GM18873 (cell line): ENCODE measurements at regions not wholly inside any gene's neighbourhood (a gene's known extent, or its start where the extent isn't known, plus 50 kb on each side); places are given as distances from the start of the nearest gene placed in this dataset.

Experiments used
- ATAC-seq: cut with Tn5 transposase; IDR thresholded peaks from one replicate; pipeline ENCODE4 v1.9.1; 2021; ENCODE audit warnings: mild to moderate bottlenecking, moderate library complexity, moderate number of reproducible peaks; ENCODE audit not compliant: unreplicated experiment, low FRiP score

- no peak for ATAC-seq
Observed at GRCh38 chr2:236317938-236318396, 53.8 kb upstream of the ASB18 start.

GRCh38 chr2:236318401-236318800, 54.2 kb upstream of the ASB18 start:
- ATAC-seq = no peak

DNA sequence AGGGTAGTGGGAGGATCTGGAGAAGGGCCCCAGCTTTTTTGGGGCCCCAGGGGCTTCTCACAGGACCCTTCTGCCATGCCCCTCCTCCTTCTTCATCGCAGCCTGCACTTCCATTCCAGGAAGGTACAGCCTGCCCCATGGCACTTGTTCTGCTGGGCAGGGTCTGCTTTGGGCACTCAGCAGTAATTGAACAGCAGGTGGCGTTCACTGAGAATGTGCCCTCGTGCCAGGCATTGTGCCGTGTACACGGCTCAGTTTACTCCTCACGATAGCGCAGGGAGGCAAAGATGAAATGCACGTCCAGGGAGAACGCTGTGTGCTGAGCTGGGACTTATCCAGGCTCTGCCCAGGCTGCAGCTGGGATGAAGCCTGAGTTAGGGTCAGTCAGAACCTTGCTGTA, 54.8 kb upstream of the ASB18 start:
- ATAC-seq = no peak

DNA sequence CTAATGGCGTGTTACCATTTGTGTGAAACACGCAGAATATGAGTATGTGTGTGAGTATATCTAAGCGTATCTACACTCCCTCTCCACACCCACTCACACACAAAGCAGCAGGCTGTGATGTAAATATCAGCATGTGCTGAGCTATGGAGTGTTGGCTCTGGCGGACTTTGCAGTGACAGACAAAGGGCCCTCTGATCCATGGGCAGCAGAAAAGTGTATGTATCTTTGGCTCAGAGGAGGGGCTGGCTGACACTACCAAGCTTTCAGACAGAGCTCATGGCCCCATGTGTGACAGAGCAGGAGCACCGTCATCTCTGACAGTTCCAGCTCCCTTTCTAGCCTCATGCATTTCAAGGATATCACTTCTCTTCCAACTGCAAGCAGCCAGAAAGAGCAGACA, 57.2 kb upstream of the ASB18 start:
- no peak for ATAC-seq

DNA sequence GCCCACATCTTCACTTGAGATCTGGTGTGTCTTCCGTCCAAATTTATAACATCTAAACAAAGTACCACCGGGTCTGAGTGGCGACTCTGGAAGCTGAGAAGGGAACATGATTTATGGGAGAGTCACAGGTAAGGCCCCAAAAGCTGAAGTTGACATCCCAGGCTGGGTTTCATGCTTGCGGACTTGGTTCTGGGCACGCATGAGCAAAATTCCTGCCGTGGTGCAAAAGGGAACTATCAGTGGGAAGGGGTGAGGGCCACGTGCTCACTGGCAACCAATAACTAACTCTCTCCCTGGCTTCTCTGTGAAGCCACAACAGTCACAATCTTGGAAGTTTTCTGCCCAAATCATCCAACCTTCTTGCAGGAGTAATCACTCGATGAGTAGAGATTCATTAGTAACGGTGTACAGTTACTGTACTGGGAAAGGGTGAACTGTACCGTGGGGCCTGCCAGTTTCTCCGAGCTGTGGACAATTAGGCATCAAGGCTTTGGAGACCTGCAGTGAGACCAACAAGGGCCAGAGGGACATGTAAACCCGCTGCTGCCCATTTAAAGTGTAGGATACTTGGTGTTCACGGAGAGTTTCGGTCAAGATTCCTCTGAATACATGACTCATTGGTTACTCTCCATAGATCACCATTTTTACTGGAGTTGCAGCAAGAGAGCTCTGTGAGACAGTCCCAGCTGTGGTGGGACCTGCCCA, 69.4 kb upstream of the ASB18 start:
- no peak for ATAC-seq

DNA sequence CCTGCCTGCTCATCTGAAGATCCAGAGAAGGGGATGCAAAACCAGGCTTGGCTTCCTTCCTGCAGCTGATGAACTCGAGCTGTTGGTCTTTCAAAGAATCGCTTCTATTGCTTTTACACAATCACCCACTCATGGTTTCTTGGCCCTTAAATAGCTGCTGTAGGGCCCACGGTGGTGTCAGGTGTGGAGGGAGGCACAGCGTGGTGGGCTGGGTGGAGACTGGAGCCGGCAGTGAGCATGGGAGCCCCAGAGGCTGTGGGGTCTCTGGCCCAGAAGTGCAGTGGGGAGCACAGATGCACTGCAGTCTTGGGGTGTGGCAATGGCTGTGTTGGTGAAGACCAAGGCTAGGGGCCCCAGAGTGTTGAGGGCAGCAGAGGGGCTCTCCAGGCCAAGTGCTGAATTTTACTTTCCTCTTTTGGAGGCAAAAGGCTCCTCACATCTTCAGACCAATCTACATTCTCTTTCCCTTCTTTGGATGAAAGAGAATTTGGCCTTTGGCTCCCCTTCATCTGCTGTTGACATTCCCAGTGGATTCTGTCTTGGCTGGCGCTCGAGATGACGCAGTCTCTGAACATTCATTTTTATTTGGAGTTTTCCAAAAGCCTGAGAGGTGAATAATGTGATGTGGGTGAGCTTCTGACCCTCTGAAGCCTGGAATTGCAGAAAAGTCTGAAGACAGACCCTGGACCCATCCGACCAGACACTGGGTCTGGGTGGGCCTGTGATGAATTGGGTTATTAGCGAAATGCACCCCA, 70.1 kb upstream of the ASB18 start:
- no peak for ATAC-seq

GRCh38 chr2:236335696-236336574, 71.7 kb upstream of the ASB18 start:
- no peak for ATAC-seq

DNA sequence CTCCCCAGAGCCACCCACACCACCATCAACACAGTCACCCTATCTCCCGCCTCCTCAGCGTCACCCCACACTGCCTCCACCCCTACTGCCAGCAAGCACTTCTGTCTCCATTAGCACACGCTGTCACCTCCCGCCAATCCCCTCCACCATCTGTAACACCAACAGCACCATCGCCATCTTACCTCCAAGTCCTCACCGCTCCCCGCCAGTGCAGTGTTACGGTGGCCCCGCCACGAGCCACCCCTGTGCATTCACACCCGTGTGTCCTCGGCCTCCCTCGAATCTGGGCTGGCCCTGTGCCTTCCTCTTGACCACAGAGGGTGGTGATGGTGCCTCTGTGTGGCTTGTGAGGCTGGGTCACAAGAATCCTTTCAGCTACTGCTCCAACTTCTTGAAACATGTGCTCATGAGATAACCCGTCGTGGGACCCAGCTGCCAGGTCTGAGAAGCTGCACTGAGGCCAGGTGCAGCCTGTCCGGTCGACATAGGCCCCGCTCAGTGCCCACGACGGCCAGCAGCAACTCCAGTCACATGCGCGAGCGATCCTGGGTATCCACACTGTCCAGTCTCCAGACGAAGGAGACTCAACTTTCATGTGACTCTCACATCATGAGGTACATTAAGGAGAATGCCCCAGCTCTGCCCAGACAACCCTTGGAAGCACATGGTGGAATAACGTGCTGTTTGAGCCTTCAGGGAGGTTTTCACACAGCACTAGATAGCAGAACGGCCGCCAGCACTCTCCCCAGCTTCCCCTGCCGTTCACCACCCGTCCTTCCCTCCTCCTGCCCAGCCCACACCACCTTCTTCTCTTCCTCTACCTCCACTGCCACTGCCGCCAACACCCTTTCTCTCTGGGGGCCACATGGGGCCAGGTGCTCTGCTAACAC, 72.6 kb upstream of the ASB18 start:
- ATAC-seq = no peak

- ATAC-seq = no peak
Observed at GRCh38 chr2:236337465-236338325, 73.5 kb upstream of the ASB18 start.

GRCh38 chr2:236338495-236339184, 74.4 kb upstream of the ASB18 start:
- no peak for ATAC-seq

- no peak for ATAC-seq
Observed at GRCh38 chr2:236340251-236340650, 76.0 kb upstream of the ASB18 start.

GRCh38 chr2:236341067-236341466, 76.9 kb upstream of the ASB18 start:
- no peak for ATAC-seq

- ATAC-seq = no peak
Observed at GRCh38 chr2:236341721-236342120, 77.5 kb upstream of the ASB18 start.

DNA sequence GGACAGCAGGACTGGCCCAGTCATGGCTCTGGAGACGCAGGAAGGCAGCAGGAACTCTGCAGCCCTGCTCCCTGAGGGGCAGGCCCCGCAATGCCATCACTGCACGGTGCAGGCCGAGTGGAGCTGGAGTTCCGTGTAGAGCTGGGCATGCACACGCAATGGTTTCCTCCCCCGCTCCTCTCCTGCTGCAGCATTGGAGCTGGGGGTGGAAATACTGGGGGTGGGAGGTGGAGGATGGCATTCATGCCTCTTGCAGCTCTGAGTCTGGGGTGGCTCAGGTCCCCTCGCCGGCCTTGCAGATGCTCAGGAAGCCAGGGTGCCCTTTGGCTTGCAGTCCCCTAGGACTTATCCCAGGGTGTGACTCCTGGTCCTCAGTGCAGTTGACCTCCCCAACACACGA, 78.3 kb upstream of the ASB18 start:
- ATAC-seq = no peak

DNA sequence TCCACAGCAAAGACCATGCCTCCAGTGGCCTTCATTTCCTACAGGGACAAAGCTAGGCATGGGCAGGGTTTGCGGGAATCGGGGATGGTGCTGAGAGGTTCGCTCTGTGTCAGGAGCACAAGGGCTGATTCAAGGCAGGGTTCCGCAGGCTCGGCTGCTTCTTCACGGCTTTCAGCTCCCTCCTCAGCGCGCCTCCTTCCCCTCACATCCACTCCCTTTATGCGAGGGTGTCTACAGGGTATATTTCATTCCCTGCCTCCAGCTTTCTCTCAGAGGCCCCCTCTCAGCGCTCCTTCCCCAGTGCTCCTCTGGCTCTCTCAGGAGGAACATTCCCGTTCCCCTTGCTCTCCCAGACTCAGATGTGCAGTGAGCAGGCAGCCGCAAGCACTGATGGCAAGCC, 78.7 kb upstream of the ASB18 start:
- ATAC-seq = no peak

DNA sequence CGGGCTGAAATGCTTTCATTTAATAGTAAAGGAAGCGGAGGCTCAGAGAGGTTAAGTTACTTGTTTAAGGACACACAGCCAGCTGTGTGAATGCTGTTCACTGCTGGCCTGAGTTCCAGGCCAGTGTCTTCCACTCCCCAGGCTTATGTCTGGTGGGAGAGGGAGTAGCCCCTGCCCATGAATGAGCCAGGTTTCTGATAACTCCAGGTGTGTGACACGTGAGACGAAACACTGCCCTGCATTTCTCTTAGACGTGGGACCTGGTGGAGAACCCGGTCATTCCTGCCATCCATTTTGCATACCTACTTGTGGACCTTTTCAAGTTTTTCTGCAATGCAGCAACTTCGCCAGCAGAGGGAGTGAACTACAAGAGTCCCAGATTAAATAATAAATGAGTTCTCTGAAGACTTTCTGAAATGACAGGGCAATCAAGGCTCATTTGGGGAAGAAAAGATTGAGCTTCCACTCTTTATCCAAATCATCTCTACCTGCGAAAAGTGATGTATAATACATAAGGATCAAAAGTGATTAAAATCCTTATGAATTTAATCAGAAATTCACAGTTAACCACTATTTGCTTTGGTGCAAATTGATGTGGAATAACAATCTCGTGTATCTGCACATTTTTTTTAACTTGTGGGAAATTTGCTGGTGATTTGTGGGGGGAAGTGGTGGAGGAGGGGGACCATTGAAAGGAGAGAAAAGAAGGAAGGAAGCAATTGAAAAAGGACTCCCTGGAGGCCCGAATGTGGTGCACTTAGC, 79.4 kb upstream of the ASB18 start:
- ATAC-seq = no peak

DNA sequence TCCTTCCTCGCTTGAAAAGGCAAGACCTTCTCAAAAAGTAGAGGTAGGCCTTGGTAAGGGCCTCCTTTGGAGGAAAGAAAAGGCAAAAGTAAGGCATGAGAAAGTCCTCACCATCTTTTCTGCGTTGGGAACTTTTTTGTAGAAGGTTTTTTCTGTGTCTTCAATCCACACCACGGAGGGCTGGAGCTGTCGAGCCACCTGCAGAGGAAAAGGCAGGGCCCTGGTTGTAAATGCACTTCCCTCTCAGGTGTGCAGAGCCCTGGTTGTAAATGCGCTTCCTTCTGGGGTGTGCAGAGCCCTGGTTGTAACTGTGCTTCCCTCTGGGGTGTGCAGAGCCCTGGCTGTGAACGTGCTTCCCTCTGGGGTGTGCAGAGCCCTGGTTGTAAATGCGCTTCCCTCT, 80.2 kb upstream of the ASB18 start:
- no peak for ATAC-seq
